ENCODE measurements at regions not wholly inside any gene's neighbourhood (a gene's known extent, or its start where the extent isn't known, plus 50 kb on each side); places are given as distances from the start of the nearest gene placed in this dataset.

DNA sequence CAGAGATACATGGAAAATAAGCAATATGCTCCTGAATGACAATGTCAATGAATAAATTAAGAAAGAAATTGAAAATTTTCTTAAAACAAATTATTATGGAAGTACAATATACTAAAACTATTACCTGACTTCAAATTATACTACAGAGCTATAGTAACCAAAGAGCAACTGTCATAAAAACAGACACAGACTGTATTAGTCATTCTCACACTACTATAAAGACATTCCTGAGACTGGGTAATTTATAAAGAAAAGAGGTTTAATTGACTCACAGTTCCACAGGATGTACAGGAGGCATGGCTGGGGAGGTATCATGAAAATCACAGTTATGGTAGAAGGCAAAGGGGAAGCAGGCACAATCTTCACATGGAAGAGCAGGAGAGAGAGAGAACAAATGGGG lies 60.0 kb upstream of the CYSLTR1 start (continued):
- TF ChIP-seq, protein P1, sequence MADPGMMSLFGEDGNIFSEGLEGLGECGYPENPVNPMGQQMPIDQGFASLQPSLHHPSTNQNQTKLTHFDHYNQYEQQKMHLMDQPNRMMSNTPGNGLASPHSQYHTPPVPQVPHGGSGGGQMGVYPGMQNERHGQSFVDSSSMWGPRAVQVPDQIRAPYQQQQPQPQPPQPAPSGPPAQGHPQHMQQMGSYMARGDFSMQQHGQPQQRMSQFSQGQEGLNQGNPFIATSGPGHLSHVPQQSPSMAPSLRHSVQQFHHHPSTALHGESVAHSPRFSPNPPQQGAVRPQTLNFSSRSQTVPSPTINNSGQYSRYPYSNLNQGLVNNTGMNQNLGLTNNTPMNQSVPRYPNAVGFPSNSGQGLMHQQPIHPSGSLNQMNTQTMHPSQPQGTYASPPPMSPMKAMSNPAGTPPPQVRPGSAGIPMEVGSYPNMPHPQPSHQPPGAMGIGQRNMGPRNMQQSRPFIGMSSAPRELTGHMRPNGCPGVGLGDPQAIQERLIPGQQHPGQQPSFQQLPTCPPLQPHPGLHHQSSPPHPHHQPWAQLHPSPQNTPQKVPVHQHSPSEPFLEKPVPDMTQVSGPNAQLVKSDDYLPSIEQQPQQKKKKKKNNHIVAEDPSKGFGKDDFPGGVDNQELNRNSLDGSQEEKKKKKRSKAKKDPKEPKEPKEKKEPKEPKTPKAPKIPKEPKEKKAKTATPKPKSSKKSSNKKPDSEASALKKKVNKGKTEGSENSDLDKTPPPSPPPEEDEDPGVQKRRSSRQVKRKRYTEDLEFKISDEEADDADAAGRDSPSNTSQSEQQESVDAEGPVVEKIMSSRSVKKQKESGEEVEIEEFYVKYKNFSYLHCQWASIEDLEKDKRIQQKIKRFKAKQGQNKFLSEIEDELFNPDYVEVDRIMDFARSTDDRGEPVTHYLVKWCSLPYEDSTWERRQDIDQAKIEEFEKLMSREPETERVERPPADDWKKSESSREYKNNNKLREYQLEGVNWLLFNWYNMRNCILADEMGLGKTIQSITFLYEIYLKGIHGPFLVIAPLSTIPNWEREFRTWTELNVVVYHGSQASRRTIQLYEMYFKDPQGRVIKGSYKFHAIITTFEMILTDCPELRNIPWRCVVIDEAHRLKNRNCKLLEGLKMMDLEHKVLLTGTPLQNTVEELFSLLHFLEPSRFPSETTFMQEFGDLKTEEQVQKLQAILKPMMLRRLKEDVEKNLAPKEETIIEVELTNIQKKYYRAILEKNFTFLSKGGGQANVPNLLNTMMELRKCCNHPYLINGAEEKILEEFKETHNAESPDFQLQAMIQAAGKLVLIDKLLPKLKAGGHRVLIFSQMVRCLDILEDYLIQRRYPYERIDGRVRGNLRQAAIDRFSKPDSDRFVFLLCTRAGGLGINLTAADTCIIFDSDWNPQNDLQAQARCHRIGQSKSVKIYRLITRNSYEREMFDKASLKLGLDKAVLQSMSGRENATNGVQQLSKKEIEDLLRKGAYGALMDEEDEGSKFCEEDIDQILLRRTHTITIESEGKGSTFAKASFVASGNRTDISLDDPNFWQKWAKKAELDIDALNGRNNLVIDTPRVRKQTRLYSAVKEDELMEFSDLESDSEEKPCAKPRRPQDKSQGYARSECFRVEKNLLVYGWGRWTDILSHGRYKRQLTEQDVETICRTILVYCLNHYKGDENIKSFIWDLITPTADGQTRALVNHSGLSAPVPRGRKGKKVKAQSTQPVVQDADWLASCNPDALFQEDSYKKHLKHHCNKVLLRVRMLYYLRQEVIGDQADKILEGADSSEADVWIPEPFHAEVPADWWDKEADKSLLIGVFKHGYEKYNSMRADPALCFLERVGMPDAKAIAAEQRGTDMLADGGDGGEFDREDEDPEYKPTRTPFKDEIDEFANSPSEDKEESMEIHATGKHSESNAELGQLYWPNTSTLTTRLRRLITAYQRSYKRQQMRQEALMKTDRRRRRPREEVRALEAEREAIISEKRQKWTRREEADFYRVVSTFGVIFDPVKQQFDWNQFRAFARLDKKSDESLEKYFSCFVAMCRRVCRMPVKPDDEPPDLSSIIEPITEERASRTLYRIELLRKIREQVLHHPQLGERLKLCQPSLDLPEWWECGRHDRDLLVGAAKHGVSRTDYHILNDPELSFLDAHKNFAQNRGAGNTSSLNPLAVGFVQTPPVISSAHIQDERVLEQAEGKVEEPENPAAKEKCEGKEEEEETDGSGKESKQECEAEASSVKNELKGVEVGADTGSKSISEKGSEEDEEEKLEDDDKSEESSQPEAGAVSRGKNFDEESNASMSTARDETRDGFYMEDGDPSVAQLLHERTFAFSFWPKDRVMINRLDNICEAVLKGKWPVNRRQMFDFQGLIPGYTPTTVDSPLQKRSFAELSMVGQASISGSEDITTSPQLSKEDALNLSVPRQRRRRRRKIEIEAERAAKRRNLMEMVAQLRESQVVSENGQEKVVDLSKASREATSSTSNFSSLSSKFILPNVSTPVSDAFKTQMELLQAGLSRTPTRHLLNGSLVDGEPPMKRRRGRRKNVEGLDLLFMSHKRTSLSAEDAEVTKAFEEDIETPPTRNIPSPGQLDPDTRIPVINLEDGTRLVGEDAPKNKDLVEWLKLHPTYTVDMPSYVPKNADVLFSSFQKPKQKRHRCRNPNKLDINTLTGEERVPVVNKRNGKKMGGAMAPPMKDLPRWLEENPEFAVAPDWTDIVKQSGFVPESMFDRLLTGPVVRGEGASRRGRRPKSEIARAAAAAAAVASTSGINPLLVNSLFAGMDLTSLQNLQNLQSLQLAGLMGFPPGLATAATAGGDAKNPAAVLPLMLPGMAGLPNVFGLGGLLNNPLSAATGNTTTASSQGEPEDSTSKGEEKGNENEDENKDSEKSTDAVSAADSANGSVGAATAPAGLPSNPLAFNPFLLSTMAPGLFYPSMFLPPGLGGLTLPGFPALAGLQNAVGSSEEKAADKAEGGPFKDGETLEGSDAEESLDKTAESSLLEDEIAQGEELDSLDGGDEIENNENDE (IDR thresholded peaks at IDR 0.05; ENCODE audit: low read depth, low read length): no peak
- no peak for TF ChIP-seq ZKSCAN3 (CRISPR knock-in tag; IDR thresholded peaks at IDR 0.05)

Measured in K562 (cell line).